NCI-H128 (cell line): ENCODE measurements at regions not wholly inside any gene's neighbourhood (a gene's known extent, or its start where the extent isn't known, plus 50 kb on each side); places are given as distances from the start of the nearest gene placed in this dataset.

ENCODE experiments used
- DNase-seq: peaks from one replicate; lab custom pipeline; 2025; ENCODE audit not compliant: unreplicated experiment; lab: John Stamatoyannopoulos, UW

DNA sequence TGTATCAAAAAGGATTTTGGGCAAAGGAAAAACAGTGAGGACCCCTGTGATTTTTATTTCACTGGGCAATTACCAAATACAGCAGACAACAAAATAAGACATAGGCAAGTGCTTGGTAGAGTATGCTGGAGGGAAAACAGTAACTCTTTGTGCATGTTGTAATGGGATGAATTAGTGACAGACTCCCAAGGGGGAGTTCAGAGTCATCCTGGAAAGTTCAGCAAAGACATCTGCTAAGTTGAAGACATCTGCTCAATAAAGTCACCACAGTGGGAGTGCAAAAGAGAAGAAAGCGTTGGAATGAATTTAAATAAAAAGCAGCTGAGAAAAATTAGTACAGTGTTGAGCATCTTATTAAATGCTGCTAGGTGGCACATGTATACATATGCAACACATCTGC lies 378.8 kb upstream of the ISX start:
- DNase-seq: no peak

DNA sequence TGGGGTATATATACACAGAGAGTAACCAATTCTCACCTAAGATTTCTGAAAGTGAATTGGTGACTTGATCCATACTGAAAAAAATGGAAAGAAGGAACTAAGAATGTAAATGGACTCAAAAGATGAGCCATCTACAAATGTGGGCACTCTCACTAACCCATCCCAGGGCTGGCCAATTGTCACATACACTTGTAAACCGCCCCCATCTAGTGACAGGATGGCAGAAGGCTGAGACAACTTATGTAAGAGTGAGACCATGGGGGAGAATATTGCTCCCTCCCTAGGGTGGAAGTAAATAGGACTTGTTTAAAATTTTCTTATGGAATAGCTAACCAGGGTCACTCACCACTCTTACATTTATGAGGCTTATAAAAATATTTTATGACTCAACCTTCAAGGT lies 377.1 kb upstream of the ISX start:
- DNase-seq: no peak

DNA sequence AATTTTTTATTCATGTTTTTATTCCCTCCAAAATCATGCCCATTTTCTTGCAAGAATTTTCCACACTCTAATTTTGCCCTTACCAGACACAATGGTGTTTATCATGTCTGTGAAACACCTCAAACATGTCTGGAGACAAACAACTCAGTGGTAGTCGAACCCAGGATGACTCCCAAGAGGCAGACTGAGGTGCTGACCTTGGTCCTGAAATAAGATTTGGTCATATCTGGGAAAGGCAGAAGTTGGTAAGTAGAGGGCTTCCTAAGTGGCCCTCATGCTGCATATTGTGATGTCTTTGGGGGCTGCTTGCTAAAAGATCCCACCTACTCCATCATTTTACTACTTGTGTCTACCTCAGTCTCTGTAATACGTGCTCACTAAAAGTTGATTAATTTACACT lies 369.4 kb upstream of the ISX start:
- no peak for DNase-seq

DNA sequence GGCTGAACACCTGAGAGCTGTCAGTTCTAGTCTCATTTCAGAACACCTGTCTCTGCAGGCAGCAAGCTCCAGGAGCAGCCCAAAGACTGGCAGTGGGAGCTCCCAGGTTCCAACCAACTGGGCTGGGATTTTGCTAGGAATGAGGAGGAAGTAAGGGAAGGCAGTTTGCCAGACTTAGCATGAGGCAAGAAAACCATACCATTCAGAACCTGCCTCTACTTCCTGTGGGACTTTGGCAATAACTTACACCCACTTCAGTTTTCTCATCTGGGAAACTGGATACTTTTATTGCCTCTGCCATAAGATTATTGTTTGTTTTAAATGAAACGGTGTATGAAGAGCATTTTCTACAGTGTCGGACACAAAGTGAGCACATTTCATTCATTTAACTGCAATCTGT lies 363.7 kb upstream of the ISX start:
- no peak for DNase-seq

DNA sequence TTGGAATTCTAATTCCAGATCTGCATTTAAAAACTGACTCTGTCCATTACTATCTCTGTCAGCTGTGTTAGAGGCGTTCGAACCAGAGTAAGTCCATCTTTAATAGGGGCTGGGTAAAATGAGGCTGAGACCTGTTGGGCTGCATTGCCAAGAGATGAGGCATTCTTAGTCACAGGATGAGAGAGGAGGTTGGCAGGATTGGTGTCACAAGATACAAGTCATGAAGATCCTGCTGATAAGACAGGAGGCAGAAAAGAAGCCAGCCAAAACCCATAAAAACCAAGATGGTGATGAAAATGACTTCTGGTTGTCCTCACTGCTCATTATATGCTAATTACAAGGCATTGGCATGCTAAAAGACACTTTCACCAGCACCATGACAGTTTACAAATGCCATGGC lies 356.3 kb upstream of the ISX start:
- DNase-seq: no peak

DNA sequence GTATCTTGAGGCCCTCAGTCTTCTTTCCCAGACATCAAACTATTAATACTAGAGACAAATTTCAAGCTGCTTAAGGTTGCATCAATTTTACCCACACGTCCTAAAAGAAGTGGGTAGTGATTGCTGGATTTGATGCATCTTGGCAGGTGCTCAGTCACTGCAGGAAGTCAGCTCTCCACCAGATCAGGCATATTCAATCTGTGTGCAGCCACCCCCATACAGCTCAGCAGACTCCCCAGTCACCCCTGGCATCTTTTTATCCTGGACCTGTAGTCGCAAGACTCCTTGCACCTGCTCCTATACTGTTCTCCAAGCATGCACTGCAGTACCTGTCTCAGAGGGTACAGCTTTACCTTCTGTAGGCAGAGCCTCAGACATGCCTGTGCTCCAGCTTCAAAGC lies 343.1 kb upstream of the ISX start:
- no peak for DNase-seq

DNA sequence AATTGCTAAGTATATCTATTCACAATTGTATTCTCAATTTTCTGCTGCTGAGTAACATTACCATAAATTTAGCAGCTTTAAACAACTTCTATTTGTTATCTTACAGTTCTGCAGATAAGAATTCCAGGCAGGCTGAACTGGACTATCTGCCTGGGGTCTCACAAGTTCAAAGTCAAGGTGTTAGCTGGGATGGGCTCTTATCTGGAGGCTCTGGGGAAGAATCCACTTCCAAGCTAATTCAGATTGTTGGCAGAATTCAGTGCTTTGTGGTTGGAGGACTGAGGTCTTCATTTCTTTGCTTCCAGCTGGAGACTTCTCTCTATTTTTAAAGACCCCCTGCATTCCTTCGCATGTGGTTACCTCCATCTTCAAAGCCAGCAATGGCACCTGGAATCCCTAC lies 329.9 kb upstream of the ISX start:
- no peak for DNase-seq

DNA sequence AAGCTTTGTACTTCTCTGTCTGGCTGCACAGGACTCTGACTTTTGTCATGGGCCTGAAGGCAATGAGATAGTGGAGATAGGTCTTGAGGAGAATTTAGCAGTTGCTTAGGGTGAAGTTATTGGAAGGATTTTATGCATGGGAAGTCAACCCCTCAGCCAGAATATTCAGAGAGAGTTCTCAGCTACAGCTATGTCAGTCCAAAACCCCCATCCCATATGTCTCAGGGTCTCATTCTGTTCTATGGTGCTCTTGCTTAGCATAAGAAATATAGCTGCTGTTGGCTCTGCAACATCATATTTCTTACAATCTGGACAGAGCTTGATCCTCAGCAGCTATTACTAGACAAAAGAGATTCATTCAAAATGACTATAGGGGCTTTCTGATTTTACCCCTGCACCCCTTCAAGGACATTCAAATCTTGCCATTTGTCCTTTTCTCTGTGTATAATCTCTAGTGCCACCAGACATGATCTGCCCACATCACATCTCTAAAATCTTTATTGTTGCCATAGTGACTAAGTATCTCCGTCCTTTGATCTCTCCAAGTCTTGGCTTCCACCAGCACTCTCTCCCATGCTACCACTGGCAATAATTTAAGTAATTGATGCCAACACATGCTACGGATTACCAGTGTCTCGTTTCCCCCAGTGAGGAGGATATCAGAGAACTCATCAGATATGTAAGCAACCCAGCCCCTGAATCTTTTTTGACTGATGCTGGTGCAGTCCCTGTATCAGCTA lies 327.1 kb upstream of the ISX start:
- no peak for DNase-seq

DNA sequence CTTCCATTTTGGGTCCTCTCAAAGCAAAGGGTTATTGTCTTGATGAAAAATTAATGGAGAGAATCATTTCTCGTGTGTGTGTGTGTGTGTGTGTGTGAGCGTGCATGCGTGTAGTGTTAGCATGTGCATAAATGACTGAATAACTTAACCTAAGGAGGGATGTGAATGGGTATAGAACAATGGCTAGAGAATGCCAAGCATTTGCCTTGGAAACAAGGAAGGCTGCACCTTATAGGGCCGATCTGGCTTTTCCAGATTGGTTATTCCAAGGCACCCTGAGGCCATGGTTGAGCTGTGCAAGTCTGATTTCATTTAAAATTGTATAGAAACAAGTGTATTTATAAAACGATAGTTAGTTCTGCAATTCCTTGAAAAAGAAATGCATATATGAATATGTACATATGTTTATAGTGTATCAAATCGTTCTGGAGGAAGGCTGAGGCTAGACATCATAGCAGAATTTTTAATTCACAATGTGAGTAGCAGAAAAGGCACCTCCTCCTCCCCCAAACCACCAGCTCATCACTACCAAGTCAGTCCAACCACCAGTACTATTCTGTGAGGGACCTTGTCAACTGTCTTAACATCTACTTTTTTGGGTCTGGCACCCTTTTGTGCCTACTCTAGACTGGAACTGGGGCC lies 322.7 kb upstream of the ISX start:
- no peak for DNase-seq

DNA sequence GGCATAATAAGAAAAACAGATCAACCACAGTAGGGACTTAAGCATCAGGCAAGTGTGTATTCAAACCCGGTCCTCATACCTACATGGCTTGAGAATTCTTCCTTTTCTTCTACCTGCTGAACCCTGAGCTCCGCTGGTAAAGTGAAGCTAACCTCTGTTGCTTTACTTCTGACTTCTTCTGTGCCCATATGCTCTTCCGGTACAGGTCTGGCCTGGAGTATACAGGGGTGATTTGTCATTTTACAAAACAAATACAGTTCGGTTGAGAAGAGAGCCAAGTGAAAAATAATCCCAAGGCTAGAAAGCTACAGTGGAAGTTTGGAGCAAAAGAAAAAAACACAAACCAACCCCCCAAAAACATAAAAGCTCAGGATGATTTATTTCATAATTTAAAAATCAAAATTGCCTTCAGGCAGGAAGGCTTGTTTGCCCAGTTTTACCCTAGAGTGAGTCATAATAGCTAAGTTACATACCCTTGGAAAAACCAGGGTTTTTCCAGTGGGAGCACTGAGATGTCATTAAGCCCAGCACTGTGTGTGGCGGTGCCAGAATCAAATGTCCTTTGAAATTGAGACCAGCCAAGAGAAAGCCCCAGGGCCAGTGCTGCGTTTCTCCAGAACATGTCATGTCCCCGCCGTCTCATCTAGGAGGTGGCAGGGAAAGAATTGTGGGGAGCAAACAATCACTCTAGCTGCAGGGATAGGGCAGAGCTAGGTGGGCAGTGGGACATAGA lies 305.5 kb upstream of the ISX start:
- DNase-seq: no peak

DNA sequence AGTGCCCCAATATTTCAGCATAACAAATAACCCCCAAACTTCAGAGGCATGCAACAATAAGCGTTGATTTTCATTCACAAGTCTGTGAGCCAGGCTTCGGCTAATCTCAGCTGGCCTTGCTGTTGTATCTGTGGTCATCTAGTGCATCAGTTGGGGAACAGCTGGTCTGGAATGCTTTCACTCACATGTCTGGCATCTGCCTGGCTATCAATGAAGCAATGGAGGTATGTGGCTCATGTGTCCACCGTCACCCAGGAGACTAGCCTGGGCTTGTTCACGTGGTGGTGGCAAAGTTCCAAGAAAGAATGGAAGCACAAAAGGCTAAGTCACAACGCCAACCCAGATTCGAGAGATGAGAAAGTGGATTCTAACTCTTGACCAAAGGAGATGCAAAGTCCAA lies 304.8 kb upstream of the ISX start:
- no peak for DNase-seq

DNA sequence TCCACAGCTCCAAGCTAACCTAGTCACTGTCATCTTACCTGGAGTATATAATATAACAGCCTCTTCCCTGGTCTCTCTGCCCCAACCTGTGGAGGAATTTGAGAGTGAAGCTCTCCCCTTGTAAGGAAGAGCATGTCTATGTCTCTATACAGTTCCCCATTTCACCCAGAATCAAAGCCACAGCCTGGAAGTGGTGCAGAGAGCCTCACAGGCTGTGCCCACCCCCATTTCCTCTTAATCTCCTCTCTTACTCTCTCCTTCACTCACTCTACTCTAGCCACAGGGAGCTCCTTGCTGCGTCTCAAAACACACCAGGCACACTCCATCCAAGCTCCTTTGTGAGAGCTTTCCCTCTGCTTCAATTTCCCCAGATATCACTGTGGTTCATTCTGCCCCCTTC lies 302.5 kb upstream of the ISX start:
- no peak for DNase-seq

DNA sequence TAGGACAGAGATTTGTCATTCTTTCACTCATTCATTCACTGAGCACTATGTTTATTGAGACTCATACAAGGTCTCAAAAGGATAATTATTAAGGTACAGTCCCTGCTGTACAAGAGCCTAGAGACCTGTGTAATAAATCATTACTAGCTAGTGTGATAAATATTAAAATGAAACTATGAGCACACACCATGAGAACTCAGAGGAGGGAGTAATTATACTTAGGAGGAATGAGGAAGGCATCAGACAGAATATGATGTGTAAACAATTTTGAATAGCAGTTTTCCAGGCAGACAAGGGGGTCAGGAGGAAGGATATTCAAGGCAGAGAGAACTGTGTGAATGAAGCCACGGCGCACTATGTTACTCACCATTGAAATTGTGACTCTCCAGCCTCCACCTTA lies 300.8 kb upstream of the ISX start:
- DNase-seq: no peak

DNA sequence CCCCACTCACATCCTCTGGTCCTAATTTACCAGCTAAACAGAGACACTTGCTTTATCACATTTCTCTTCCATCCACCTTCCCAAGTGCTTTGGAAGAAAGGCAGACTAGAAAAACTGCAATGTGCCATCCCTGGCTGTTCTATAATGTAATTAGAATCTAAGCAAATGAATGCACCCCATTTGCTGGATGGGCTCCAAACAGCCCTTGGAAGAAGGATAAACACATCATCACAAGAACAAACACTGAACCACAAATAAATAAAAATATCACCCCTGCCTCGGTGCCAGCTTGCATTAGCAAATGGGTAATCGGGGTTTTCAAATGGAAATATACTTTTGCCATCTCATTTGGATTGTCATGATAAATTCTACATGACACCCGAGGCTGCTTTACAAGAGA lies 296.6 kb upstream of the ISX start:
- DNase-seq: no peak

DNA sequence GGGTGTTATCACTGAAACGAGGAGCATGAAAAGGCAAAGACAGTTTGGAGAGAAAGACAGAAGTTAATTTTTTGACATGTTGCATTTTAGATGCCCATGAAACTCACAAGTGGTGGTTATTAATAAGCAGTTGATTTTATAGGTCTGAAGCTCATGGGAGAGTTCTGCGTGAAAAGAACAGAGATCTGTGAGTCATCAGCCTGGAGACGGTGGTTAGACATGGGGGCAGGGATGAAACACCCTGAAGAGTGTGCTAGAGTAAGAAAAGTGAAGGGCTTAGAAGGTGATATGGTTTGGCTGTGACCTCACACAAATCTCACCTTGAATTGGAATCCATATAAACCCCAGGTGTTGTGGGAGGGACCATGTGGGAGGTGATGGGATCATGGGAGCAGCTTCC lies 289.1 kb upstream of the ISX start:
- no peak for DNase-seq

DNA sequence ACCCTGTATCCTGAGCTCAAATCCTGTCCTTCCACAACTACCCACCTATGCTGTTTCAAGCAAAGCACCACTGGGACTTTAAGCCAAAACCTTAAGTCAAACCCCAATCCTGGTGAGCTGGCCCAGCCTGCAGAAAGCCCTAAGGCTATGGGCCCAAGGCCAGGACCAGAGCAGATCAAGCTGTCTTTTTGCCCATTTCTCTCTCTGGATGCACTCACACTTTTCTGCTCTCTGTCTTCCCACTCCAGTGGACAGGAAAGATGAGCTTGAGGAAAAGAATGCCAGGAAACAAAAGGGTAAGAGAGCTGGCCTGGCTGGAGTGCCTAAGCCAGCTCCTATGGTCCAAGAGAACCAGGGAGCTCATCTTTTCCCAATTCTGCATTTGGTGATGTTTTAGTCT lies 284.3 kb upstream of the ISX start:
- DNase-seq: no peak

DNA sequence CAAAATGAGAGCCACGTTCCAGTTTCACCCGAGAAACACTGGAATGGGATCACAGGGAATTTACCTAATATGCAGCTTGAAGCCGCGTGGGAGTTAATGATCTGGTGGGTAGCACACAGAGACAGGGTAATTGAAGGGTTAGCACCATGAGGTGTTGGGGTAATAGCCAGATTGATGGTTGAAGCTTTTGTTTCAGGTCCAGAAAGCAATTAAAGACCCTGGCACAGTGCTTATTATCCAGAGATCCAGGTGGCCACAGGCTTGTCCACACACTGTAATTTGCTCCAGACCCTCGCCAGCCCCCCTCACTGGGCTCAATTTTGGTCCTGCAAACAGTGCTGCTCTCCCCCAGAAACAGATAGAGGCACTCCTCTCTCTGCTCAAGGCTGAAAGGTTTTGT lies 282.5 kb upstream of the ISX start:
- DNase-seq: no peak

DNA sequence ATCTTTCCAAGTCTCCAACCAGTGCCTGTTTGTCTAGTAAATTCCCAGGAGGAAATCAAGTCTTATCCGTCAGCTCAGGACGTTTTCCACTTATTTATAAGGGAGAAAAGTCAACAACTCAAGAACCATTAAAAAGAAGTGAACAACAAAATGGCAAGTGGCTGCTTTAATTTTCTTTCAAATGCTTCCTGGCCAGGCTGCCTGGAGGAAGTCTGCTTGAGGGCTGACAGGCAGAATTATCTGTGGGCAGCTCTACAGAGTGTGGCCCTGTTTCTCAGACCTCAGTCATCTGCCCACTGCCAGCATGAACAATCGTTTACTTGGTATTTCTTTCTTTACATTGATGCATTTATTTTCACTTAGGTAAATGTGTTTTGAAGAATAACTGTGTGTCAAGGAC lies 281.9 kb upstream of the ISX start:
- DNase-seq: no peak

DNA sequence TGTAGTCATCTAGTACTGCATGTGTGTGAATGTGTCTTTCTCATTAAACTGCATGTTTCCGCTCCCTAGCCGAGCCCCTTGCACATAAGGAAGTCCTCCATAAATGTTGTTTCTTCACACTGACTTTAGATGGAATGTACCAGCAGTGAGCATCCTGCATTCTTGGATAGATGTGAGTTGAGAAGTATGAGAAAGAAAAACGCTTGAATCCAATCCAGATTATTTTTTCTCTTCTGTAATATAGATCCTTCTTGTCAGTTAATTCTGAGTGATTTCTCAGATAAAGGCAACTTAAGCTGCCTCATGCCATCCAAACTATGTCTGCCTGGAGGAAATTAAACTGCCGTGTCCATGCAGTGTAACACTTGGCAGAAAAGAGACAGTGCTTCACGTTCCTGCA lies 268.1 kb upstream of the ISX start:
- no peak for DNase-seq

DNA sequence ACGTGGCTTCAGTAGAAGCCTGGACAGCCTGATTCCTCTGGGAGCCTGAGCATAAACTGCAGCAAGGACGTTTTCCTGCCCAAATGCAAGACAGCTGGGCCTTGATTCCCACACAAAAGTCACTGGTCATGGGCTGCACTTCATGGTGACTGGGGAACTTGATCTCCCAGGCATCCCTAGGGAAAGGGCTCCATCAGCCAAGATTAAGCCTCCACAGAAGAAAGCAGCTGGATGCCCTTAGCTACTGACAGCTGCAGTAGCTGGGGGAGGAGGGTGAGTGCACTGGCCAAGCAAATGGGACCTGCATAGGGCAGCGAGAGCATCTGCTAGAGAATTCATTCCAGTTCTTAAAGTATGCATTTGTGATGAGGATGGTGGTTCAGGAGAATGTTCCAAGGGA lies 267.4 kb upstream of the ISX start:
- no peak for DNase-seq

DNA sequence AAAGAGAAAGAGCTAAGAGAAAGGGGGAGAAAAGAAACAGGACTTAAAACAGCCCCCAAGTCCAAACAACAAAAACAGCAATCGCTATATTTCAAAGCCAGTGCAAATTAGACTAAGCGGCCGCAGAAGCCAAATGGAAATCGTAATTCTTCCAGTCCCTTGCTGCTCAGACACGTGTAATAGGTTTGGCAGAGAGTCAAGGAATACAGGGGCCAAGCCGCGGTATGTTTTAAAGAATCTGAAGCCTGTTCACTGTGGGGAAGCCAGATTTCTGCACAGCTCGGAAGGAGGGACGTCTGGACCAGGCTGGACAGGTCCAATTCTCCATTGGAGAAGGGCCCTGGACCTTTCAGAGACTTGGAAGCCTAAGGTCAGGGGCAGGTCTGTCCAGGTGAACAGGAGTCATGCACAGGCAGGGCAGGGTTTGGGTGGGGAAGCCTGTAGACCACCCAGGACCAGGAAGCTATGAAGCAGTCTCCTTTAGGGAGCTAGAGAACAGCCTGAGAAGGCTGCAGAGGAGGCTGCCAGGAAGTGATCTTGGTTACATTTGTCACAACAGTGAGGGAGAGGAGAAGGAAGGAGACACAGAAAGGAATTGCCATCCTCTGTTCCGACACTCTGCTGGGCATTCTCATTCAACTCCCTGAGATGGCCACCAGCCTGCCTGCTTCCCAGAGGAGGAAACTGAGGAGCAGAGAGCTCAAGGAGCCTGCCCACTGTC lies 265.5 kb upstream of the ISX start:
- DNase-seq: no peak

DNA sequence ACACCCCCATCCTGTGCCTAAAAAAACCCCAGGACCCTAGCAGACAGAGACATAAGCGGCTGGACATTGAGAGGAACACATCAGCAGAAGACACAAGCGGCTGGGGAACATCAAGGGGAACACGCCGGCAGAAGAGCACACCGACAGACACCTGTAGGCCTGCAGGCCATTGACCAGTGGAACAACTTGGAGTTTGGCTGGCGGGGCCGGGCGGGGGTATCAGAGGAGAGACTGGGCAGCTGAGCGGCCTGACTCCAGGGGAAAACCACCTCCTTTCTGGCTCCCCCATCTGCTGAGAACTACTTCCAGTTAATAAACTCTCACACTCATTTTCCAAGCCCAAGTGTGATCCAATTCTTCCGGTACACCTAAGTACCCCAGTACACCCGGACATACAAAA lies 264.7 kb upstream of the ISX start:
- DNase-seq: no peak
